ENCODE measurements at regions not wholly inside any gene's neighbourhood (a gene's known extent, or its start where the extent isn't known, plus 50 kb on each side); places are given as distances from the start of the nearest gene placed in this dataset.

- DNase-seq: no peak
- no peak for TF ChIP-seq CTCF (IDR thresholded peaks at IDR 0.05; ENCODE audit: low read depth, low read length)
- Histone ChIP-seq H3K27me3 (ENCODE audit: insufficient read depth, low read depth, severe bottlenecking) (no peaks in the 10 kb centered on the region), H3K4me3 (ENCODE audit: low read depth, low read length) (no peak overlapping the region), H3K27ac (no peak overlapping the region), H3K36me3 (no peaks in the 10 kb centered on the region), H3K9me3 (ENCODE audit: severe bottlenecking) (no peaks in the 10 kb centered on the region)
Measured at GRCh38 chr7:51731075-51731474, 414.5 kb upstream of the COBL start.

GRCh38 chr7:51727441-51727840 is 410.8 kb upstream of the COBL start:
- no peaks in the 10 kb centered on the region for H3K27me3 ChIP-seq (ENCODE audit: insufficient read depth, low read depth, severe bottlenecking)
- no peak overlapping the region for H3K4me3 ChIP-seq (ENCODE audit: low read depth, low read length)
- no peaks in the 10 kb centered on the region for H3K9me3 ChIP-seq (ENCODE audit: severe bottlenecking)
- DNase-seq: no peak
- no peak overlapping the region for H3K27ac ChIP-seq
- TF ChIP-seq CTCF (IDR thresholded peaks at IDR 0.05; ENCODE audit: low read depth, low read length): no peak
- no peaks in the 10 kb centered on the region for H3K36me3 ChIP-seq

- H3K27ac ChIP-seq: no peak overlapping the region
- H3K9me3 ChIP-seq (ENCODE audit: severe bottlenecking): peaks cover 1% of the 10 kb centered on the region
- TF ChIP-seq CTCF (IDR thresholded peaks at IDR 0.05; ENCODE audit: low read depth, low read length): no peak
- no peak for DNase-seq
- H3K4me3 ChIP-seq (ENCODE audit: low read depth, low read length): no peak overlapping the region
- H3K36me3 ChIP-seq: no peaks in the 10 kb centered on the region
- H3K27me3 ChIP-seq (ENCODE audit: insufficient read depth, low read depth, severe bottlenecking): no peaks in the 10 kb centered on the region
Measured at GRCh38 chr7:51706851-51707250, 390.2 kb upstream of the COBL start.

GRCh38 chr7:51705701-51706100 is 389.1 kb upstream of the COBL start:
- TF ChIP-seq CTCF (IDR thresholded peaks at IDR 0.05; ENCODE audit: low read depth, low read length): no peak
- Histone ChIP-seq H3K27me3 (ENCODE audit: insufficient read depth, low read depth, severe bottlenecking) (no peaks in the 10 kb centered on the region), H3K4me3 (ENCODE audit: low read depth, low read length) (no peak overlapping the region), H3K9me3 (ENCODE audit: severe bottlenecking) (peaks cover 4% of the 10 kb centered on the region), H3K27ac (no peak overlapping the region), H3K36me3 (no peaks in the 10 kb centered on the region)
- DNase-seq: no peak

GRCh38 chr7:51702673-51703072 is 386.1 kb upstream of the COBL start:
- peaks cover 4% of the 10 kb centered on the region for H3K9me3 ChIP-seq (ENCODE audit: severe bottlenecking)
- no peak overlapping the region for H3K4me3 ChIP-seq (ENCODE audit: low read depth, low read length)
- no peak overlapping the region for H3K27ac ChIP-seq
- no peaks in the 10 kb centered on the region for H3K27me3 ChIP-seq (ENCODE audit: insufficient read depth, low read depth, severe bottlenecking)
- no peak for DNase-seq
- no peak for TF ChIP-seq CTCF (IDR thresholded peaks at IDR 0.05; ENCODE audit: low read depth, low read length)
- no peaks in the 10 kb centered on the region for H3K36me3 ChIP-seq

- Histone ChIP-seq H3K27ac (no peak overlapping the region), H3K27me3 (ENCODE audit: insufficient read depth, low read depth, severe bottlenecking) (no peaks in the 10 kb centered on the region), H3K9me3 (ENCODE audit: severe bottlenecking) (peaks cover 4% of the 10 kb centered on the region), H3K4me3 (ENCODE audit: low read depth, low read length) (no peak overlapping the region), H3K36me3 (no peaks in the 10 kb centered on the region)
- no peak for TF ChIP-seq CTCF (IDR thresholded peaks at IDR 0.05; ENCODE audit: low read depth, low read length)
- no peak for DNase-seq
Measured at GRCh38 chr7:51701935-51702334, 385.3 kb upstream of the COBL start.

Data from WERI-Rb-1 (cell line).